ENCODE measurements at regions not wholly inside any gene's neighbourhood (a gene's known extent, or its start where the extent isn't known, plus 50 kb on each side); places are given as distances from the start of the nearest gene placed in this dataset.

GRCh38 chr4:110310795-110311194 is 112.4 kb upstream of the ELOVL6 start:
- TF ChIP-seq POLR2AphosphoS5 (IDR thresholded peaks at IDR 0.05): no peak
- no peak for TF ChIP-seq EP300 (IDR thresholded peaks at IDR 0.05)
- TF ChIP-seq CTCF (IDR thresholded peaks at IDR 0.05): no peak
- no peak for TF ChIP-seq POLR2A (IDR thresholded peaks at IDR 0.05)
- no peaks in the 10 kb centered on the region for H3K9me3 ChIP-seq
- H3K27me3 ChIP-seq: no peaks in the 10 kb centered on the region
- no peak overlapping the region for H3K27ac ChIP-seq
- no peak for DNase-seq (ENCODE audit: low spot score in 2 of 2)
- H3K4me1 ChIP-seq: no peaks in the 10 kb centered on the region
- H3K4me3 ChIP-seq: no peak overlapping the region
- 90% methylated on average over 1 of the region's 1 CpG for WGBS
- H3K36me3 ChIP-seq: no peaks in the 10 kb centered on the region

- Histone ChIP-seq H3K27ac (no peak overlapping the region), H3K9me3 (no peaks in the 10 kb centered on the region), H3K36me3 (no peaks in the 10 kb centered on the region), H3K27me3 (no peaks in the 10 kb centered on the region), H3K4me3 (no peak overlapping the region), H3K4me1 (no peaks in the 10 kb centered on the region)
- no peak for TF ChIP-seq POLR2AphosphoS5 (IDR thresholded peaks at IDR 0.05)
- TF ChIP-seq POLR2A (IDR thresholded peaks at IDR 0.05): no peak
- TF ChIP-seq CTCF (IDR thresholded peaks at IDR 0.05): no peak
- no peak for TF ChIP-seq EP300 (IDR thresholded peaks at IDR 0.05)
- DNase-seq (ENCODE audit: low spot score in 2 of 2): no peak
Measured at GRCh38 chr4:110309675-110310074, 111.3 kb upstream of the ELOVL6 start.

- WGBS: 35% methylated on average over 2 of the region's 2 CpGs
- no peaks in the 10 kb centered on the region for H3K9me3 ChIP-seq
- no peak overlapping the region for H3K27ac ChIP-seq
- DNase-seq (ENCODE audit: low spot score in 2 of 2): no peak
- H3K27me3 ChIP-seq: no peaks in the 10 kb centered on the region
- H3K4me1 ChIP-seq: no peaks in the 10 kb centered on the region
- TF ChIP-seq EP300 (IDR thresholded peaks at IDR 0.05) (no peak), POLR2A (IDR thresholded peaks at IDR 0.05) (no peak), POLR2AphosphoS5 (IDR thresholded peaks at IDR 0.05) (no peak), CTCF (IDR thresholded peaks at IDR 0.05) (no peak)
- no peaks in the 10 kb centered on the region for H3K36me3 ChIP-seq
- no peak overlapping the region for H3K4me3 ChIP-seq
Measured at GRCh38 chr4:110306303-110306702, 107.9 kb upstream of the ELOVL6 start.

GRCh38 chr4:110305455-110305854 is 107.0 kb upstream of the ELOVL6 start:
- H3K4me3 ChIP-seq: no peak overlapping the region
- no peaks in the 10 kb centered on the region for H3K4me1 ChIP-seq
- no peaks in the 10 kb centered on the region for H3K27me3 ChIP-seq
- no peaks in the 10 kb centered on the region for H3K36me3 ChIP-seq
- no peak overlapping the region for H3K27ac ChIP-seq
- TF ChIP-seq POLR2AphosphoS5 (IDR thresholded peaks at IDR 0.05) (no peak), EP300 (IDR thresholded peaks at IDR 0.05) (no peak), CTCF (IDR thresholded peaks at IDR 0.05) (no peak), POLR2A (IDR thresholded peaks at IDR 0.05) (no peak)
- no peak for DNase-seq (ENCODE audit: low spot score in 2 of 2)
- no peaks in the 10 kb centered on the region for H3K9me3 ChIP-seq
- 75% methylated on average over 4 of the region's 4 CpGs for WGBS

- Histone ChIP-seq H3K4me1 (no peaks in the 10 kb centered on the region), H3K27me3 (peaks cover 8% of the 10 kb centered on the region), H3K4me3 (no peak overlapping the region), H3K36me3 (no peaks in the 10 kb centered on the region), H3K9me3 (no peaks in the 10 kb centered on the region), H3K27ac (no peak overlapping the region)
- DNase-seq (ENCODE audit: low spot score in 2 of 2): no peak
- TF ChIP-seq CTCF (IDR thresholded peaks at IDR 0.05): no peak
- TF ChIP-seq POLR2A (IDR thresholded peaks at IDR 0.05): no peak
- no peak for TF ChIP-seq POLR2AphosphoS5 (IDR thresholded peaks at IDR 0.05)
- TF ChIP-seq EP300 (IDR thresholded peaks at IDR 0.05): no peak
- WGBS: 56% methylated on average over 2 of the region's 2 CpGs
Measured at GRCh38 chr4:110296892-110297291, 98.5 kb upstream of the ELOVL6 start.
